ENCODE measurements at regions not wholly inside any gene's neighbourhood (a gene's known extent, or its start where the extent isn't known, plus 50 kb on each side); places are given as distances from the start of the nearest gene placed in this dataset.

DNA sequence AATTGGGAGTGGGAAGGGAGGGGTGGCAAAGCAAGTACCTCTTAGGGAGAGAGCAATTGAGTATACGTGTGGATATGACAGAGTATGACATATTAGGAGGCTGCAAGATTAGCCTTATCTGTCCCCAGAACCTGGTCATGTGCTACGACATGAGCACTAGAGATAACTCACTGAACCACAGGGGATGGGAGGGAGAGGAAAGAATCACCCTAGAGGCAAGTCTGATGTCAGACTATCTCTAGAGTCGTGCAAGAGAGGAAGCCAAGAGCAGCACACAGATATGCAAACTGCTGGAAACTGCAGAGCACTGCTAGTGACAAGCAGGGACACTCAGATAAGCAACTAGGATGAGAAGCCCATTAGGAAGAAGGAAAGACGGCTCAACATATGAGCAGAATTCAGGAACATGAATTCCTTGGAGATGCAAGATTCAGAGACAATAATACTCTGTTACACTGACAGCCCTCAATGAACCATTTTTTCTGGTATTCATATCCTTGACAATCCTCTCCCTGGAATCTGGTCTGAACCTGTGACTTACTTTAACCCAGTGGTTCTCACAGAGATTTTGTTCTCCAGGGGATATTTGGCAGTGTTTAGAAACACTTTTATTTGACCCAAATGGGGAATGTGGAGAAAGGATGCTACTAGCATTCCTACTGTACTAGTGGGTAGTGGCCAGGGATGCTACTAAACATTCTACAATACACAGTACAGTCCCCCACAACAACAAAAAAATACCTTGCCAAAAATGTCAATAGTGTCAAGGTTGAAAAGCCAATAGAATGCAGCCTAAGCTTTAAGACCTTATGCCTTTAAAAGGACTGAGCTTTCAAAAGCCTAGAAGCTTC, 84.0 kb upstream of the BMP2K start:
- no peaks in the 10 kb centered on the region for H3K9me3 Mint-ChIP-seq
- DNase-seq (no peak), ATAC-seq (peak in 2 of 3 donors; percentile 36 to 91)
- WGBS (ENCODE audit: insufficient coverage) = 23% methylated on average over 4 of the region's 4 CpGs
- H3K27ac Mint-ChIP-seq = no peak overlapping the region
- Histone ChIP-seq H3K9me3 (ENCODE audit: control insufficient read depth, insufficient read depth, low read length) (no peaks in the 10 kb centered on the region), H3K27ac (ENCODE audit: low read length) (no peak overlapping the region), H3K27me3 (ENCODE audit: control insufficient read depth, insufficient read depth, low read length) (no peaks in the 10 kb centered on the region), H3K36me3 (ENCODE audit: control insufficient read depth, insufficient read depth, low read length) (no peaks in the 10 kb centered on the region), H3K4me1 (ENCODE audit: control insufficient read depth, insufficient read depth, low read length) (no peaks in the 10 kb centered on the region), H3K4me3 (ENCODE audit: low read length) (no peak overlapping the region)
- no peaks in the 10 kb centered on the region for H3K36me3 Mint-ChIP-seq
- TF ChIP-seq, protein P1, sequence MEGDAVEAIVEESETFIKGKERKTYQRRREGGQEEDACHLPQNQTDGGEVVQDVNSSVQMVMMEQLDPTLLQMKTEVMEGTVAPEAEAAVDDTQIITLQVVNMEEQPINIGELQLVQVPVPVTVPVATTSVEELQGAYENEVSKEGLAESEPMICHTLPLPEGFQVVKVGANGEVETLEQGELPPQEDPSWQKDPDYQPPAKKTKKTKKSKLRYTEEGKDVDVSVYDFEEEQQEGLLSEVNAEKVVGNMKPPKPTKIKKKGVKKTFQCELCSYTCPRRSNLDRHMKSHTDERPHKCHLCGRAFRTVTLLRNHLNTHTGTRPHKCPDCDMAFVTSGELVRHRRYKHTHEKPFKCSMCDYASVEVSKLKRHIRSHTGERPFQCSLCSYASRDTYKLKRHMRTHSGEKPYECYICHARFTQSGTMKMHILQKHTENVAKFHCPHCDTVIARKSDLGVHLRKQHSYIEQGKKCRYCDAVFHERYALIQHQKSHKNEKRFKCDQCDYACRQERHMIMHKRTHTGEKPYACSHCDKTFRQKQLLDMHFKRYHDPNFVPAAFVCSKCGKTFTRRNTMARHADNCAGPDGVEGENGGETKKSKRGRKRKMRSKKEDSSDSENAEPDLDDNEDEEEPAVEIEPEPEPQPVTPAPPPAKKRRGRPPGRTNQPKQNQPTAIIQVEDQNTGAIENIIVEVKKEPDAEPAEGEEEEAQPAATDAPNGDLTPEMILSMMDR (IDR thresholded peaks at IDR 0.05) = no peak
- H3K27me3 Mint-ChIP-seq (ENCODE audit: low read depth in 2 of 2) = peaks cover 6 to 12% of the 10 kb centered on the region in 2 donors
- no peaks in the 10 kb centered on the region for H3K4me1 Mint-ChIP-seq
- no peak overlapping the region for H3K4me3 Mint-ChIP-seq
- intact Hi-C loops (cut with micrococcal nuclease) = no loop called here

DNA sequence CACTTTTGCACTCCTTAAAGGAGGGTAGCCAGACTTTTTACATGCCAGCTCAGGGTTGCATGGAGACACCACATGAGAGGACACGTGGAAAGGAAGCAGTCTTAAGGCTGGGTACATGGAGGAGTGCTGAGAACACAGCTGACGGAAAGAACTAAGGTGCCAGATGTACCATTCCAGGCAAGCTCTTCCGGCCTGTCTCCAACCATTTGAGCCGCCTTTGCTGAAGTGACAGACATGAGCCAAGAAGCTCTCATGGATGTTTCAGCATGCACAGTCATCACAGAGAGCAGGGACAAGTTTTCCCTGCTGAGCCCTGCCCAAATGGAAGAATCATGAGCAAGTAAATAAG, 83.4 kb upstream of the BMP2K start:
- Mint-ChIP-seq H3K4me1 (no peaks in the 10 kb centered on the region), H3K4me3 (no peak overlapping the region), H3K27me3 (ENCODE audit: low read depth in 2 of 2) (peaks cover 6 to 12% of the 10 kb centered on the region in 2 donors), H3K27ac (no peak overlapping the region), H3K36me3 (no peaks in the 10 kb centered on the region), H3K9me3 (no peaks in the 10 kb centered on the region)
- Histone ChIP-seq H3K36me3 (ENCODE audit: control insufficient read depth, insufficient read depth, low read length) (no peaks in the 10 kb centered on the region), H3K9me3 (ENCODE audit: control insufficient read depth, insufficient read depth, low read length) (no peaks in the 10 kb centered on the region), H3K27me3 (ENCODE audit: control insufficient read depth, insufficient read depth, low read length) (no peaks in the 10 kb centered on the region), H3K27ac (ENCODE audit: low read length) (no peak overlapping the region), H3K4me1 (ENCODE audit: control insufficient read depth, insufficient read depth, low read length) (no peaks in the 10 kb centered on the region), H3K4me3 (ENCODE audit: low read length) (no peak overlapping the region)
- TF ChIP-seq, protein P1 (IDR thresholded peaks at IDR 0.05) = no peak
- ATAC-seq (no peak), DNase-seq (no peak)
- intact Hi-C loops (cut with micrococcal nuclease) = no loop called here
- WGBS (ENCODE audit: insufficient coverage) = 82% methylated on average over 4 of the region's 4 CpGs

DNA sequence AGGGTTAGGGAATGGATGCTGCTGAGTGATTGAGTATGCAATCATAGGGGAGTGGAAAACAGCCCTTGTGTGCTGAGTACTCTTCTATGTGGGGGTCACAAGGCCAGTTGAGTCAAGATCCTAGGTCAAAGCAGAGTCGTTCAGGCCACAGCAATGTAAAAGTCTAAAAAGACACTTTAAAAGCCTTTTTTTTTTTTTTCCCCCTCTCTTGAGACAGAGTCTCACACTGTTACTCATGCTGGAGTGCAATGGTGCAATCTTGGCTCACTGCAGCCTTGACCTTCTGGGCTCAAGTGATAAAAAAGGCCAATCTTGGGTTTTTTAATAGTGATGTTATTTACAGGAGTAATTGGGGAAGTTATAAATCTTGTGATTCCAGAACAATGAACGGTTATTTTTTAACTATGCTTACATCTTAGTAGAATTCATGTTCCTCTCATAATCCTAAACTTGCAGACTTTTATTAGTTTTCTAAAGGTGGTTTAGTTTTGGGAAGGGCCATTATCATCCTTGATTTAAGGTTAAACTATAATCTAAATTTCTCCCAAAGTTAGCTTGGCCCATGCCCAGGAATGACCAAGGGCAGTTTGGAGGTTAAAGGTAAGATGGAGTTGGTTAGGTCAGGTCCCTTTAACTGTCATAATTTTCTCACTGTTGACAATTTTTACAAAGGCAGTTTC, 82.2 kb upstream of the BMP2K start:
- no peak for DNase-seq
- no peak overlapping the region for H3K4me3 ChIP-seq (ENCODE audit: low read length)
- H3K4me1 ChIP-seq (ENCODE audit: control insufficient read depth, insufficient read depth, low read length) = no peaks in the 10 kb centered on the region
- intact Hi-C loops (cut with micrococcal nuclease) = no loop called here
- no peaks in the 10 kb centered on the region for H3K4me1 Mint-ChIP-seq
- H3K27ac ChIP-seq (ENCODE audit: low read length) = no peak overlapping the region
- ATAC-seq = no peak
- no peak overlapping the region for H3K27ac Mint-ChIP-seq
- H3K36me3 Mint-ChIP-seq = no peaks in the 10 kb centered on the region
- no peaks in the 10 kb centered on the region for H3K36me3 ChIP-seq (ENCODE audit: control insufficient read depth, insufficient read depth, low read length)
- no peaks in the 10 kb centered on the region for H3K9me3 Mint-ChIP-seq
- no peaks in the 10 kb centered on the region for H3K9me3 ChIP-seq (ENCODE audit: control insufficient read depth, insufficient read depth, low read length)
- H3K27me3 ChIP-seq (ENCODE audit: control insufficient read depth, insufficient read depth, low read length) = no peaks in the 10 kb centered on the region
- 36% methylated on average over 1 of the region's 2 CpGs for WGBS (ENCODE audit: insufficient coverage)
- TF ChIP-seq, protein P1 (IDR thresholded peaks at IDR 0.05) = no peak
- no peak overlapping the region for H3K4me3 Mint-ChIP-seq
- peaks cover 6 to 12% of the 10 kb centered on the region in 2 donors for H3K27me3 Mint-ChIP-seq (ENCODE audit: low read depth in 2 of 2)

Data from natural killer cell (primary cell).